Mammary epithelial cell (primary cell): ENCODE measurements at regions not wholly inside any gene's neighbourhood (a gene's known extent, or its start where the extent isn't known, plus 50 kb on each side); places are given as distances from the start of the nearest gene placed in this dataset.

ENCODE experiments used
- CTCF ChIP-seq, 2 donors: IDR thresholded peaks in 1 of 2; conservative IDR thresholded peaks in 1 of 2; 2 replicates each; pipeline ENCODE4 v1.5.1; 2011 to 2012; ENCODE audit warnings: inconsistent platforms in 2 of 2, low read length in 2 of 2, mild to moderate bottlenecking in 2 of 2, control low read depth in 1 of 2, low read depth in 1 of 2; ENCODE audit not compliant: insufficient read depth in 1 of 2; ENCODE audit errors: extremely low read depth in 1 of 2
- EZH2 ChIP-seq: IDR thresholded peaks from 2 replicates; pipeline ENCODE4 v1.6.1; 2012; ENCODE audit warnings: low read length, inconsistent platforms, borderline replicate concordance

GRCh38 chr5:154540600-154540999, 62.6 kb upstream of the HAND1 start:
- TF ChIP-seq CTCF (conservative IDR thresholded peaks at IDR 0.05 in 1 of 2, IDR thresholded peaks at IDR 0.05 in 1 of 2; ENCODE audit: extremely low read depth in 1 of 2, insufficient read depth in 1 of 2, low read depth in 1 of 2, low read length in 2 of 2) (no peak), EZH2 (no peak)
